ENCODE measurements at regions not wholly inside any gene's neighbourhood (a gene's known extent, or its start where the extent isn't known, plus 50 kb on each side); places are given as distances from the start of the nearest gene placed in this dataset.

DNA sequence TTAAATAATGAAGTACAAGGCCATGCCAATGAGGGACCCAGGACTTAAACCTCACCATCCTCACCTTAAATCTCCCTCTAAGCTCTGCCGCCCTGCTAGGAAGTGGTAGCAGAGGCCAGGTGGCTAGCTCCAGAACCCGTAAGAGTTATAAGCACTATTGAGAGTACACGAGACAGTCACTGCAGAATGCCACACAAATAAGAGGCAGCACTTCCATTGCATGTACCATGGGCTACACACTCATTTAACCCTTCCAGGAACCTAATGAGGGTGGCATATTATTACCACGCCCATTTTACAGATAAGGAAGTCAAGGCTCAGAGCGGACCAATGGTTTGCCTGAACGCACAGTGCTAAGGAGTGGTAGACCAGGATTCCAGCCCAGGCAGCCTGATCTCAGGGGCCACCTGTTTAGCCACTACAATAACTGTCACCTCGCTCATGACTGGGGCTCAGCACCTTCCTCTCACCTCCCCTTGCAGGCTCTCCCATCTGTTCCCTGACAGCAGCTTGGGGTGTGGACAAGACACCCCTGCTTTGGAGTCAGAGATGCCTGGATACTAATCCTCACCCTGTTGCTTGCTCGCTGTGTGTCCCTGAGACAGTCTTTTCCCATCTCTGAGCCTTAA, 54.8 kb upstream of the ID3 start:
- DNase-seq = no peak

DNA sequence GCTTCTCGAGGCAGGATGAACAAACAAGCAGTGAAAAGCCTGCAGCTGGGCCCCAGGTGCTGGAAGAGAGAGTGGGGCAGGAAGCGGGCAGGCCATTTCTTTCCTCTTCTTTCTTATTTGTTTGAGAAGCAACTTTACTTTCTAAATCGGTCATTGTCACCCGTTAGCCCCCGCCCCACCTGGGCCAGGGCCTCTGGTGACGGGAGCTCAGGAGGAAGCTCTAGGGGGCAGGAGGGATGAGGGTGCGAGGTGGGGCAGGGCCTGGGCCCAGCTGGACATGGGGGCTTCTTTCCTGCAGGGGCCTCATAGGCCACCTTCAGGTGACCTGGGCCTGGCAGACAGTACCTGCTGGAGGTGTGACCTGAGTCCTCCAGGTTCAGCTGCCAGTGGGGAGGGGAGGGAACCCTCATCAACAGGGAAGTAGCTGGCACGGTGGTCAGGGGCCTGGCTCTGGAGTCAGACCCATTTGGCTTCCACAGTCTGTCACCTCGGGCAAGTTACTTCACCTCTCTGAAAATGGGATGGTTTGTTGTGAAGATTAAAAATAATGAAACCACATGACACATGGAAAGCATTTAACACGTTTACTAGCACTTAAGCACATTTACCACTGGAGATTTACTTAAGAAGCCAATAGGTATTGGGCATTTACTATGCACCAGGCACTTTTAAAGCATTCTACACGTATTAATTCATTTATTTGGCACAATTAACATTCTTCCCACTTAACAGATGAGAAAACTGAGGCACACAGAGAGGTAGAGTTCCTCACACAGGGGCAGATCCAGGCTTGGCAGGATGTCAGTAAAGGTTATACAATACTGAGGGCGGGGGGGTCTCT, 54.1 kb upstream of the ID3 start:
- peak; percentile 55 for DNase-seq

DNA sequence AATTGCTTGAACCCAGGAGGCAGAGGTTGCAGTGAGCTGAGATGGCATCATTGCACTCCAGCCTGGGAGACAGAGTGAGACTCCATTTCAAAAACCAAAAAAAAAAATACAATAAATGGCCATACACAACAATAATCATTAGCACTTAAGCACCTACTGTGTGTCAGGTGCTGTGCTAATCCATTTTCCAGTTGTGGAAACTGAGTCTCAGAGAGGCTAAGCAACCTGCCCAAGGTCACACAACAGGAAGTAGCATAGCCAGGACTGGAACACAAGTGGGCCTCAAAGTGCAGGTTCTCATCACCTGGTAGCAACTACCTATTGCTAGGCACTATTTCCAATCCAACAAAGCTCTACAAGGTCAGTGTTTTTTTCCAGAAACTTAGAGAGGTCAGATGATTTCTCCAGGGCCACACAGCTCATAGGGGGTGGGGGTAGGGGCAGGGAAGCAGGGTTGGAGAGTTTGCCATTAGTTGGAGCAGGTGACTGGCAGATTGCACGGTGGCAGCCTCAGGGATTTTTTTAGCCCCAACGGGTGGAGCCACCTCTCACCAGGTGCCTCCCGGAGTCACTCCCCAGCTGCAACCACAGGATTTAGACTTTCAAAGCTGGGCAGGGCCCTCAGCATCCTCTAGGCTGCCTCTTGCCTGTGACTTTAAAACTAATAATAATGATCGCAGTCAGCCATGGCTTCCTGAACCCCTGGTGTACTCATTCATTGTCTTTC, 52.5 kb upstream of the ID3 start:
- no peak for DNase-seq

DNA sequence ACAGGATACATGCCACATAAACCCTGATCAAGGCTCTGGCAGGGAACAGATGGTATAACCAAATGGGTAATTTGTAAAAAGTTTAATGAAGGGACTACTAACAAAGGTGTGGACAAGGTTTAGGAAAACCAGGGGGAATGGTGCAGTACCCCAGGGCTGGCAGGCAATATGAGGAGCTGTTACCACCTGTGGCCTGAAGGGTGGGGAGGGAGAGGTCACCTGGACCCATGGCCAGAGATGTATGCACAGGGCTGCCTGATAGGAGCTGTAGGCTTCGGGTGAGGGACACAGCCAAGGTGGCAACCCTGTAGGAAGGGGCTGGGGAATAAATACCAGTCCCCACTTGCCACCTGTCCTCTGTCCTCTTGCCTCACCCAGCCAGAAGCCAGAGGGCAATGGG, 51.4 kb upstream of the ID3 start:
- DNase-seq = no peak

DNA sequence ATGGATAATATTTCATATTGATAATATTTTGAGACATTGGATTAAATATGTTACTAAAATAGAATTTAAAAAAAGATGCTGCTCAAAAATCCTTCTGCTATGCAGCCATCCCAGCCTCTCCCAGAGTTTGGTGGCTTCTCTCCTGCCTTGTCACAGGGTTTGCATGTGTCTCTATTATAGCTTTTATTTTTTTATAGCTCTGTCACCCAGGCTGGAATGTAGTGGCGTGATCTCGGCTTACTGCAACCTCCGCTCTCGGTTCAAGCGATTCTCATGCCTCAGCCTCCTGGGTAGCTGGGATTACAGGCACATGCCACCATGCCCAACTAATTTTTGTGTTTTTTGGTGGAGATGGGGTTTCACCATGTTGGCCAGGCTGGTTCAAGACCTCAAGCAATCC, 50.7 kb upstream of the ID3 start:
- DNase-seq = no peak

All from activated gamma-delta T cell treated with Interleukin-2 at 50 U/mL for 16 hours (primary cell).